Large intestine (tissue), 3 donors: ENCODE measurements at regions not wholly inside any gene's neighbourhood (a gene's known extent, or its start where the extent isn't known, plus 50 kb on each side); places are given as distances from the start of the nearest gene placed in this dataset.

Experiments used
- DNase-seq, 2 donors: peaks; one replicate each; pipeline versions ENCODE4 v3.0.0 to v3.0.0-alpha.2; 2013
- H3K27ac ChIP-seq: one replicate; pipeline ENCODE4 v1.5.1; 2013; ENCODE audit warnings: low read length
- H3K27me3 ChIP-seq: 2 replicates; pipeline ENCODE4 v1.6.1; 2013; ENCODE audit warnings: low read length; ENCODE audit not compliant: control insufficient read depth, insufficient read depth
- H3K36me3 ChIP-seq: 2 replicates; pipeline ENCODE4 v1.6.1; 2013; ENCODE audit warnings: low read length; ENCODE audit not compliant: control insufficient read depth, insufficient read depth
- H3K4me1 ChIP-seq: one replicate; pipeline ENCODE4 v1.6.1; 2013; ENCODE audit warnings: low read length; ENCODE audit not compliant: control insufficient read depth, insufficient read depth
- H3K4me3 ChIP-seq: one replicate; pipeline ENCODE4 v1.5.1; 2013; ENCODE audit warnings: low read length
- H3K9me3 ChIP-seq: one replicate; pipeline ENCODE4 v1.6.1; 2013; ENCODE audit warnings: mild to moderate bottlenecking, low read depth, low read length, moderate library complexity; ENCODE audit not compliant: control insufficient read depth
- whole genome bisulfite sequencing: methylation state at CpG from one replicate; pipeline ENCODE4 v1.1.5; 2013; ENCODE audit warnings: low lambda C conversion rate; ENCODE audit not compliant: insufficient coverage; 5-methylcytosine and 5-hydroxymethylcytosine counted together

- no peak overlapping the region for H3K27ac ChIP-seq
- H3K4me1 ChIP-seq, result no peaks in the 10 kb centered on the region
- no peaks in the 10 kb centered on the region for H3K9me3 ChIP-seq
- H3K27me3 ChIP-seq, result no peaks in the 10 kb centered on the region
- no peak overlapping the region for H3K4me3 ChIP-seq
- no CpG with 5 or more reads among the region's 1 CpG for WGBS
- DNase-seq, result no peak
- H3K36me3 ChIP-seq, result no peaks in the 10 kb centered on the region
Observed at GRCh38 chr1:233547726-233548125, 66.2 kb upstream of the KCNK1 start.

GRCh38 chr1:233549404-233549803 is 64.5 kb upstream of the KCNK1 start:
- Histone ChIP-seq H3K4me1 (no peaks in the 10 kb centered on the region), H3K36me3 (no peaks in the 10 kb centered on the region), H3K27me3 (no peaks in the 10 kb centered on the region), H3K9me3 (no peaks in the 10 kb centered on the region), H3K27ac (no peak overlapping the region), H3K4me3 (no peak overlapping the region)
- no peak for DNase-seq
- whole genome bisulfite sequencing, result no CpG with 5 or more reads among the region's 2 CpGs

GRCh38 chr1:233549917-233550316 is 64.0 kb upstream of the KCNK1 start:
- no peak for DNase-seq
- H3K27me3 ChIP-seq, result no peaks in the 10 kb centered on the region
- WGBS, result no CpG with 5 or more reads among the region's 3 CpGs
- H3K9me3 ChIP-seq, result no peaks in the 10 kb centered on the region
- no peaks in the 10 kb centered on the region for H3K4me1 ChIP-seq
- no peaks in the 10 kb centered on the region for H3K36me3 ChIP-seq
- no peak overlapping the region for H3K27ac ChIP-seq
- H3K4me3 ChIP-seq, result no peak overlapping the region

- Histone ChIP-seq H3K4me3 (no peak overlapping the region), H3K36me3 (no peaks in the 10 kb centered on the region), H3K27me3 (no peaks in the 10 kb centered on the region), H3K27ac (no peak overlapping the region), H3K4me1 (no peaks in the 10 kb centered on the region), H3K9me3 (no peaks in the 10 kb centered on the region)
- no peak for DNase-seq
- 70% methylated on average over 2 of the region's 2 CpGs for WGBS
Observed at GRCh38 chr1:233554037-233554436, 59.9 kb upstream of the KCNK1 start.

GRCh38 chr1:233561708-233562426 is 52.0 kb upstream of the KCNK1 start:
- H3K27me3 ChIP-seq, result no peaks in the 10 kb centered on the region
- H3K36me3 ChIP-seq, result no peaks in the 10 kb centered on the region
- H3K4me3 ChIP-seq, result no peak overlapping the region
- H3K27ac ChIP-seq, result no peak overlapping the region
- H3K4me1 ChIP-seq, result no peaks in the 10 kb centered on the region
- H3K9me3 ChIP-seq, result peaks cover 6% of the 10 kb centered on the region
- DNase-seq, result no peak
